Spleen (tissue), 11 donors: ENCODE measurements at regions not wholly inside any gene's neighbourhood (a gene's known extent, or its start where the extent isn't known, plus 50 kb on each side); places are given as distances from the start of the nearest gene placed in this dataset.
"Not testable (repeated sequence)": the region's sequence is repeated elsewhere in the genome, so short reads cannot be mapped to it uniquely, and the experiment has no call there.

Source experiments
- DNase-seq: peaks from one replicate; pipeline ENCODE4 v3.0.0-alpha.2; 2020
- H3K27ac ChIP-seq, 8 donors: fragments of 200-600 bp; sonication (generic) in 7 of 8; 1 replicate in 4 of 8; 2 replicates in 4 of 8; pipeline versions ENCODE4 v1.5.0 to v1.8.0; 2016 to 2021; ENCODE audit warnings: inconsistent platforms in 4 of 8, mild to moderate bottlenecking in 4 of 8, moderate library complexity in 1 of 8
- H3K27me3 ChIP-seq, 7 donors: fragments of 200-600 bp; sonication (generic) in 6 of 7; replicated peaks in 1 of 7; 1 replicate in 4 of 7; 2 replicates in 3 of 7; pipeline versions ENCODE4 v1.5.0 to v1.8.0; 2016 to 2021; ENCODE audit warnings: inconsistent platforms in 3 of 7, mild to moderate bottlenecking in 1 of 7
- H3K36me3 ChIP-seq, 6 donors: fragments of 200-600 bp; sonication (generic) in 5 of 6; 1 replicate in 4 of 6; 2 replicates in 2 of 6; pipeline versions ENCODE4 v1.5.0 to v1.8.0; 2016 to 2021; ENCODE audit warnings: inconsistent platforms in 2 of 6
- H3K4me1 ChIP-seq, 6 donors: fragments of 200-600 bp; sonication (generic) in 5 of 6; 1 replicate in 3 of 6; 2 replicates in 3 of 6; pipeline versions ENCODE4 v1.5.0 to v1.8.0; 2016 to 2021; ENCODE audit warnings: inconsistent platforms in 3 of 6
- H3K4me3 ChIP-seq, 8 donors: fragments of 200-600 bp; sonication (generic) in 7 of 8; 1 replicate in 4 of 8; 2 replicates in 4 of 8; pipeline versions ENCODE4 v1.5.0 to v1.8.0; 2016 to 2021; ENCODE audit warnings: inconsistent platforms in 4 of 8, mild to moderate bottlenecking in 4 of 8, moderate library complexity in 2 of 8
- H3K9me3 ChIP-seq, 8 donors: fragments of 200-600 bp; sonication (generic) in 7 of 8; 1 replicate in 4 of 8; 2 replicates in 4 of 8; pipeline versions ENCODE4 v1.5.0 to v1.8.0; 2016 to 2021; ENCODE audit warnings: inconsistent platforms in 4 of 8
- POLR2A ChIP-seq, 3 donors: fragments of 450-650 bp; IDR thresholded peaks; one replicate each; pipeline ENCODE4 v1.5.1; 2017; ENCODE audit warnings: antibody characterized with exemption in 3 of 3, mild to moderate bottlenecking in 1 of 3
- POLR2AphosphoS5 ChIP-seq, 3 donors: sonication (generic); formaldehyde crosslinking; IDR thresholded peaks; one replicate each; pipeline ENCODE4 v1.5.1; 2017; ENCODE audit warnings: antibody characterized with exemption in 3 of 3
- WGBS, 5 donors: extraction: QIAGEN DNeasy Blood & Tissue Kit in 3 of 5; methylation state at CpG; one replicate each; pipeline versions ENCODE4 v1.1.5 to v1.1.7; 2013 to 2018; 5-methylcytosine and 5-hydroxymethylcytosine counted together
- intact Hi-C: fragments of 100-400 bp; cut with DNase I; formaldehyde crosslinking; loops from one replicate; pipeline ENCODE4 v1.15.0; 2023; ENCODE audit warnings: low total_unique reads
- TF ChIP-seq, protein P1 (sequence below), 11 experiments: fragments of 200-600 bp in 7 of 11; fragments of 450-650 bp in 4 of 11; sonication (generic) in 4 of 11; IDR thresholded peaks in 8 of 11; conservative IDR thresholded peaks in 3 of 11; 1 replicate in 7 of 11; 2 replicates in 4 of 11; pipeline versions ENCODE4 v1.4.0 to v1.8.0; 2016 to 2021; ENCODE audit warnings: antibody characterized with exemption in 11 of 11, inconsistent platforms in 4 of 11, mild to moderate bottlenecking in 1 of 11
- donor health status: healthy with polysubstance abuse.
- donor health status: DM: no; HTN: no; CAD: no; lungs with moderate emphysema.
- donor health status: DM: no; HTN: no; CAD: no.
- donor health status: Bipolar disorder and iron deficiency.
- donor health status: healthy.
- donor health status: DM: no; HTN: no; CAD: no.
- donor health status: DM: yes; HTN: yes; CAD: no.

- Histone ChIP-seq H3K4me1 (no peaks in the 10 kb centered on the region), H3K27ac (no peak overlapping the region), H3K36me3 (peaks cover 0 to 36% (median 0%) of the 10 kb centered on the region in 6 donors), H3K4me3 (no peak overlapping the region), H3K9me3 (peaks cover 0 to 7% (median 0%) of the 10 kb centered on the region in 8 donors), H3K27me3 (no peaks in the 10 kb centered on the region)
- TF ChIP-seq, protein P1, sequence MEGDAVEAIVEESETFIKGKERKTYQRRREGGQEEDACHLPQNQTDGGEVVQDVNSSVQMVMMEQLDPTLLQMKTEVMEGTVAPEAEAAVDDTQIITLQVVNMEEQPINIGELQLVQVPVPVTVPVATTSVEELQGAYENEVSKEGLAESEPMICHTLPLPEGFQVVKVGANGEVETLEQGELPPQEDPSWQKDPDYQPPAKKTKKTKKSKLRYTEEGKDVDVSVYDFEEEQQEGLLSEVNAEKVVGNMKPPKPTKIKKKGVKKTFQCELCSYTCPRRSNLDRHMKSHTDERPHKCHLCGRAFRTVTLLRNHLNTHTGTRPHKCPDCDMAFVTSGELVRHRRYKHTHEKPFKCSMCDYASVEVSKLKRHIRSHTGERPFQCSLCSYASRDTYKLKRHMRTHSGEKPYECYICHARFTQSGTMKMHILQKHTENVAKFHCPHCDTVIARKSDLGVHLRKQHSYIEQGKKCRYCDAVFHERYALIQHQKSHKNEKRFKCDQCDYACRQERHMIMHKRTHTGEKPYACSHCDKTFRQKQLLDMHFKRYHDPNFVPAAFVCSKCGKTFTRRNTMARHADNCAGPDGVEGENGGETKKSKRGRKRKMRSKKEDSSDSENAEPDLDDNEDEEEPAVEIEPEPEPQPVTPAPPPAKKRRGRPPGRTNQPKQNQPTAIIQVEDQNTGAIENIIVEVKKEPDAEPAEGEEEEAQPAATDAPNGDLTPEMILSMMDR (IDR thresholded peaks at IDR 0.05 in 8 of 11, conservative IDR thresholded peaks at IDR 0.05 in 3 of 11) = no peak
- TF ChIP-seq POLR2AphosphoS5 (IDR thresholded peaks at IDR 0.05) = no peak
- TF ChIP-seq POLR2A (IDR thresholded peaks at IDR 0.05) = no peak
- 88 to 93% (median 93%) methylated on average over 10 of the region's 10 CpGs for WGBS, 5 donors
- no peak for DNase-seq
- intact Hi-C loops = no loop called here
Measured at GRCh38 chr10:28089467-28089866, 90.6 kb upstream of the ODAD2 start.

DNA sequence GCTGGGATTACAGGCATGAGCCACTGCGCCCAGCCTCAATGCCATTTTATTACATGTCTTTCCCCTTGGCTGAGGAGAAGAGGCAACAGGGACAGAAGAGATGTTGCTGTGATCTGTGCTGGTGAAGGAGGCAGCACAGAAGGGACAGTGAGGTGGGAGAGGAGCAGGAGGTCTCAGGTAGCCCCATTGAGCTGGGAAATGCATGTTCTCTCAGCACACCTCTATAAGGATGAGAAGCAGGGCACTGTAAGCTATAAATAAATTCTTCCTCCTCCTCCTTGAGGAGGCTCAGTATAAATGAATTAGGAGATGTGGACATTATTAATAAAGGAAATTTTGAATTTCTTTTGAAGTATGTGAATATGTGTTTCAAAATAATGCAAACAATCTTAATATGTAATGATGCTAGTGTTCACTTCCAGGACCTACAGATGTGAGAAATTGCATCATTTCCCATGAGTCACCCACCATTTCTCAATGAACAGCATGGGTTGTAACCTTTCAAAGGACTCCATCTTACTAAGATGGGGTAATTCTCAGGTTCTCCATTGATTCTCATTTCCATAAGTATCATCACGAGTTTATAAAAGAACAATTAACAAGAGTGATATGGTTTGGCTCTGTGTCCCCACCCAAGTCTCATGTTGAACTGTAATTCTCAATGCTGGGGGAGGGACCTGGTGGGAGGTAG, 88.9 kb upstream of the ODAD2 start:
- WGBS, 5 donors = 75 to 90% (median 80%) methylated on average over 2 of the region's 2 CpGs
- H3K9me3 ChIP-seq = peaks cover 0 to 7% (median 0%) of the 10 kb centered on the region in 8 donors
- TF ChIP-seq, protein P1 (IDR thresholded peaks at IDR 0.05 in 8 of 11, conservative IDR thresholded peaks at IDR 0.05 in 3 of 11) = no peak
- TF ChIP-seq POLR2AphosphoS5 (IDR thresholded peaks at IDR 0.05) = no peak
- TF ChIP-seq POLR2A (IDR thresholded peaks at IDR 0.05) = no peak
- DNase-seq = no peak
- H3K36me3 ChIP-seq = peaks cover 0 to 36% (median 0%) of the 10 kb centered on the region in 6 donors
- H3K4me3 ChIP-seq = no peak overlapping the region
- intact Hi-C loops = no loop called here
- H3K27ac ChIP-seq = peak overlapping the region in 2 of 8 donors; percentile 21 to 47
- H3K27me3 ChIP-seq = no peaks in the 10 kb centered on the region
- no peaks in the 10 kb centered on the region for H3K4me1 ChIP-seq

- intact Hi-C loops, H3K4me3 ChIP-seq, H3K4me1 ChIP-seq, H3K27ac ChIP-seq, H3K9me3 ChIP-seq, DNase-seq, H3K27me3 ChIP-seq: not testable (repeated sequence)
- H3K36me3 ChIP-seq = peaks cover 0 to 36% (median 0%) of the 10 kb centered on the region in 6 donors
- 93 to 100% (median 97%) methylated on average over 2 of the region's 2 CpGs for WGBS, 5 donors
Measured at GRCh38 chr10:28085760-28086159, 86.9 kb upstream of the ODAD2 start.

DNA sequence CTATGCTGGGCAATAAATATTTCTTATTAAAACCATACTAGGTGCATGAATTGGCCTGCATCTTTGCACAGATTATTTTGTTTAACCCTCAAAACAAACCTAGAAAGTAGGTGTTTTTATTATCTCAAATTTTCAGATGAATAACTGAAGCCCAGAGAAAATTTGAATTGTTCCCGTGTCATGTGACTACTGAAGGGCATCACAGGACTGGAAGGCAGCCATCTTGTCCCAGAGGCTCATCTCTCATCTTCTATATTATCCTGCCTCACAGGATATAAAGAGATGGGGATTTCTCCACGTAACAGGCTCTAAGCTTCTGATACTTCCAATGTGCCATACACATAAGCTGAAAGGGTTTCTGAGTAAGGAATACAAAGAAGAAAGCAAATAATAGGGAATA, 84.0 kb upstream of the ODAD2 start:
- Histone ChIP-seq H3K4me3 (no peak overlapping the region), H3K27me3 (no peaks in the 10 kb centered on the region), H3K36me3 (peaks cover 0 to 22% (median 0%) of the 10 kb centered on the region in 6 donors), H3K4me1 (no peaks in the 10 kb centered on the region), H3K9me3 (peaks cover 0 to 7% (median 0%) of the 10 kb centered on the region in 8 donors), H3K27ac (no peak overlapping the region)
- DNase-seq = no peak
- WGBS, 5 donors = 80 to 93% (median 86%) methylated on average over 2 of the region's 2 CpGs
- intact Hi-C loops = no loop called here
- no peak for TF ChIP-seq POLR2AphosphoS5 (IDR thresholded peaks at IDR 0.05)
- TF ChIP-seq, protein P1 (IDR thresholded peaks at IDR 0.05 in 8 of 11, conservative IDR thresholded peaks at IDR 0.05 in 3 of 11) = no peak
- TF ChIP-seq POLR2A (IDR thresholded peaks at IDR 0.05) = no peak
